HS-27A (cell line): ENCODE measurements at regions not wholly inside any gene's neighbourhood (a gene's known extent, or its start where the extent isn't known, plus 50 kb on each side); places are given as distances from the start of the nearest gene placed in this dataset.

ENCODE experiments used
- DNase-seq: peaks from one replicate; pipeline ENCODE4 v3.0.0-alpha.2; 2012; ENCODE audit warnings: low read depth, missing footprints

DNA sequence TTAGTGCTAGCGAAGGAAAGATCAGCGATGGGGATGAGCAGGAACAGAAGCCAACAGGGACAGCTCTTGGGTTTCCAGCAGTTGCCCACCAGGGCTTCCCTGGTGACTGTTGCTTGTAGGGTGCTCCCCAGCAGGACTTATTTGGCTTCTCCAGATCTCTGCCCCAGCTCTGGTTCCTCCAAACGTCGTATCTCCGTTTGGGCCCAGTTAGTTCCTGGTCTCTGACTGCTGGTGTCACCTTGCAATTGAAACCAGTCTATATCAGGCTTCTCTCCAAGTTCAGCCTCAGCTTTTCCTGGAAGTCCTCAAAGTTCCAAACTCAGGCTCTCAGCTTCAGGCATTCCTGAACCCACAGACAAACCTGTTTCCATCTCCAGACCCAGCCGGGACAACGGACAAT lies 70.8 kb upstream of the NXT1 start:
- DNase-seq = no peak

DNA sequence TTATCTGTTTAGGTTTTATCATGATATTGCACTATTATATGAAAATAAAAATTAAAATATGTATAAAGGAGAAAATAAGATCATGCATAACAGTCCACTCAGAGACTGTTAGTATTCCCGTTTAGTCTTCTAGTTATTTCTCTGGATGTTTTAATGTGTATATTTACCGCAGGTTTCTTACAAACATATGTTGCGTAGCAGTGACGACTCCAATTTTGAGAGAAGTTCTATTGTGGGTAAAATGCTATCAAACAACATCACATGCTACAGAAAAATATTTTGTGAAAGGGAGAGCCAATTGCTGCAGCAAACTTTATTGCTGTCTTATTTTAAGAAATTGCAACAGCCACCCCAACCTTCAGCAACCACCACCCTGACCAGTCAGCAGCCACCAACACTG lies 72.4 kb upstream of the NXT1 start:
- DNase-seq = no peak

DNA sequence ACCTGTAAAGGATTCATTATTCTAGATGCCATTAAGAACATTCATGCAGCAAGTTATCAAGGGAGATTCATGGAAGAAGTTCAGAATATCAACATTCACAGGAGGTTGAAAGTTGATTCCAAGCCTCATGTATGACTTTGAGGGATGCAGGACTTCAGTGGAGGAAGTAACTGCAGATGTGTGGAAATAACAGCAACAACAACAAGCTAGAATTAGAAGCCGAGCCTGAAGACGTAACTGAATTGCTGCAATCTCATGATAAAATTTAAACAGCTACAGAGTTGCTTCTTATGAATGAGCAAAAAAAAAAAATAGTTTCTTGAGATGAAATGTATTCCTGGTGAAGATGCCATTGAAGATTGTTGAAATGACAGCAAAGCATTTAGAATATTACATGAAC lies 73.3 kb upstream of the NXT1 start:
- DNase-seq = no peak

DNA sequence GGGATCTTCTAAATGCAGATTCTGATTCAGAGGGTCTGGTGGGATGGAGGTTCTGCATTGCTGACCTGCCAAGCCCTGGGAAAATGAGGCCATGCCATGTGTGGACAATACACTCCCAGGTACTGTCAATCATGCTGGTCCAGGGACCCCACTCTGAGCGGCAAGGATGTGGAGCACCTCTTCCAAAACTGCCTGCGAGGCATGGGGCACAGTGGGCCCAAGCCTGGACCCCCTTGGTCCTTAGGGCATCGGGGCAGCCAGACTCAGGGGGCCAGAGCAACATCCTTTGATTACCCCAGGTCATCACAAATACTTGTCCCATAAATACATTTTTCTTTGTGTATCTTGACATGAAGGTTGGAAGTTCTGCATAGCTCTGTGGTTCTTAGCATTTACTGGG lies 76.8 kb upstream of the NXT1 start:
- no peak for DNase-seq

DNA sequence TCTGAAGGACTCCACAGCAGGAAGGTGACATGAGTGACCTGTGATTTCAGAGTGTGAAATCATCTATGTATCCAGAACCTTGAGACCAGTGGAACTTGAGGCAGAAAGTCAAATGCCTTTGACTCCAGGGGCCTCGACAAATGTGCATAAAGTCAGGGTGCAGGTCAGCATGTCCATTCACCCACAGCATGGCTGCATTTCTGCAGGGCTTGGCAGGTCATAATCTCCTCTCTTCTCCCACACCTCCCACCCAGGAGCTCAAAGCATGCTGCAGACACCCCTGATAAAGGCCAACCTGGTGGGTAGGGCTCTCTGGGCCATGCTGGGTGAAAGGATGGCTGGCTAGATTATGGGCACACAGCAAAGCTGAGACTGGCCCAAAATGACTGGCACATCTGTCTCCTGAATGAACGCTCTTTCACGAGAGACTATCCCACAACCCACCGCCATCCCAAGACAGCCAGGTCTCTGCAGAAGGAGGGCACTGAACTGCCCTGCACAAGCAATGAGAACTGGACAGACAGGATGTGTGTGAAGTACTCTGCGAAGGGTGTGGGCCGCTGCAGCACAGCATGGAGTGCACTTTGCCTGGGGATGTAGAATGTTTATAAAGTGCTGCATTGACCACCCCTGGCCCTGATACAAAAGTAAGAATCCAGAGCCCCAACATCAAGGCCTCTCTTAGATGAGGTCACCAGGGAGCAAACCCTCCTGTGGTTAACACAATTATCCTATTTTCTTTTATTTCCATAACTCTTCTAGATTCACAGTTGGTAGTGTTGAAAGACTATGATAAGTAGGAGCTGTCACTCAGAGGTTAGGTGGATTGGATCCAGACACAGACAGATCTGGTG lies 78.2 kb upstream of the NXT1 start:
- DNase-seq = no peak

DNA sequence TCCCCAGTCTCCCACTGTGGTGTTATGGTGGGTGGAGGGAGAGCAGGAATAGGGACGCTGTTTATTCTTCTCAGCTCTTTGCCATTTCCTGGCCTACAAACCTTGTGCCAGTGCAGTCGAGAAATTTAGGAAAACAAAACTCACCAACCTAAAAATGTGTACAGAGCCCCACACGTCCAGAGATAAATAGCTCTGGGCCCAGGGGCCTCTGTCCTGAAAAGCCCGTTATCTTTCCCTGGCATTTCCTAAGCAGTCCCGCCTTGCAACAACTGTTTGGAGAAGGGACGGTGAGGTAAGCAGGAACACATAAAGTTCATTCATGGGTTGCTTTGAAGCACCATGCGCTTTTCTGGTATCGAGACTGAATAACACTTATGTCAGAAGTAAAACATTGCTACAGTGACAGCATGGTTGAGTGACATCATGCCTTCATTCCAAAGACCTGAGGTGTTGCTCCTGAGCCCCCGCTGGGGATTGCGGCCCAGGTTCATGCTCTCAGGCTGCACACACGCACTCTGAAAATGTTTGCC lies 80.1 kb upstream of the NXT1 start:
- DNase-seq = no peak

DNA sequence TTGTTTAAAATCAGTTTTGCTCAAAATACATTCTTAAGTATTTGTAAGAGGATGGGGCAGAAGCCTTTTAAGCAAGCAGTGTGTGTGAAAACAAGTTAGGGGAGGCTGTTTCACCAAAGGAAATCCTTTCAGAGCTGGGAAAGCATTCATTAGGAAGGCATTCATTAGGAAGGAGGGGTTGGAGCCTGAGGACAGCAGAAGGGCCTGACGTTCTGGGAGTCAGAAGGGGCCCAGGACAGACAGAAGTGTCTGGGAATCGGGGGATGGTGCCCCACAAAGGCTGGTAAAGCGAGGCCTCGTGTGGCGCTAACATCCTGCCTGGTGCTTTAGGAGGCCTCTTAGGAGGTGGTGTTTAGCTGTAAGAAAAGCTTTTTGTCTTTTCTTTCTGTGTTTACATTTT lies 80.6 kb upstream of the NXT1 start:
- DNase-seq = no peak

DNA sequence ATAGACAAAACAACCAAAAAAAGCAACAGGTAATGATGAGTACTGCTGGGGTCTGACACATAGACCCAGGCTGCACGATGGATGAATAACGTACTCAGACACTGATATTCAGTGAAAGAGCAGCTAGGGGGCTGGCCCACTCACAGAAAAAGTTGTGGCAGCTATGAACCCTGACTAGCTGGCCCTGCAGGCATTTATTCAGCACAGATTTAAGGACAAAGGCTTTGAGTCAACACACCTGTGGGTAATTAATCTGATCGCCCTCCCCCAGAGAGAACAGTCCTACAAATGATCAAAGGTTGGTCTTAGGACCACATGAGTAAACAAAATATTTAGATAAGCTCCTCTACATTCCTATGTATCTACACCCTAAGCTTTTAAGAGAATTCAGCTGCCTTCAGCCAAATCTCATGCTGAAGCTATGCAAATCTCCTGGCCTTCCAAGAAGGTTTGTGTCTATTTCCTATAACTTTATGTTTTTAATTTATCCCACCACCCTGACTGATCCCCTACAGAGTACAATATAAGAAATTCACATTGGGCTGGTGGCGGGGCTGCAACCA lies 81.7 kb upstream of the NXT1 start:
- no peak for DNase-seq

DNA sequence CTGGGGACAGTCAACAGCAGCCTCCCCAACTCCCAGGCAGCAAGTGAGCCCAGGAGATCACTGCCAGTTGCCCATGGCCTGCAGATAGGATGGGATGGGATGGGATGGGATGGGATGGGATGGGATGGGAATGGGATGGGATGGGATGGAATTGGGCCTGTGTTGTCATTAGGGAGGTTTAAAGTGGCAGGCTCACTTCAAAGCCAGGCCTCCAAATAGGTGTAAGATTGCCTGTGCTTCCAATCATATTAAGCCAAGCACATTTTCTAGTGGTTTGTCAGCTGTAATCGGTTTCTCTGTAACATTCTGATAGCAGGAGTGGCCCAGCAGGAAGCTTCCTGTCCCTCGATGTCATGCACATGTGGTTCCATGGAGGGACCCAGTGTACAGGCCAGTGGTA lies 82.7 kb upstream of the NXT1 start:
- no peak for DNase-seq

DNA sequence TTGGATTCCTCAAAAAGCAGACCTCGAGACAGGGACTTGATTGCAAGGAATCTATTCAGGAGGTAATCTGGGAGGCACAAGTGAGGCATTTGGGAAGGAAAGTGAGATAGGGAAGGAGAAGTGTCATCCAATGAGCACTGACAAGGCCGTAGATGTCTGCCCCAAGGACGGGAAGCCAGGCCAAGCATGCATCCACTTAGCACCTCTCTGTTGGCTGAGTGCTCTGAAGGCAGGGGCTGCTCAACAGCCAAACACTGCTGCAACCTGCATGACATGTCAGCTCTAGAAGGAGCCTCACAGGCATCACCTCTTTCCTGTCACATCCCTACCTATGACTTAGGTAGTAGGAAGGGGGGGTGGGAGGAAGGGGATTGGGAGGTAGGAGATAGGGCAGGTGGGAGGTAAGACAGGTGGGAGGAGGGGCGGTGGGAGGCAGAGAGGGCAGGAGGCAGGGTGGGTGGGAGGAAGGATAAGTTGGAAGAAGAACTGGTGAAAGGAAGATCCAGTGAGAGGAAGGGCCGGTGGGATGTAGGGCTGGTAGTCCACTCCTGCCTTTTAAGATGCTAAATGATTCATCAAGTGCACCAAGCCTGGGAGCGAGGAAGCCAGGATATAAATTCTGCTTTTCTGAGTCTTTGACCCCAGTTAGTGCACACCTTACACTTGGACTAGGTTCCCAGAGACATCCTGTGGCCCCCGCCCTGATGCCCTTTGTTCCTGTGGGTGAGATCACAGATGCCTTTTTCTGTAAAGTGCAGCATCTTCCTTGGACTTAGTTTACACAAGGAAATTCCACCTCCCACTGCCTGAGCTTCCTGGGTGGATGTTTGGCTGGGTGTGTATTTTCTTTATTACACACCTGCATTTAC lies 83.8 kb upstream of the NXT1 start:
- DNase-seq = no peak

DNA sequence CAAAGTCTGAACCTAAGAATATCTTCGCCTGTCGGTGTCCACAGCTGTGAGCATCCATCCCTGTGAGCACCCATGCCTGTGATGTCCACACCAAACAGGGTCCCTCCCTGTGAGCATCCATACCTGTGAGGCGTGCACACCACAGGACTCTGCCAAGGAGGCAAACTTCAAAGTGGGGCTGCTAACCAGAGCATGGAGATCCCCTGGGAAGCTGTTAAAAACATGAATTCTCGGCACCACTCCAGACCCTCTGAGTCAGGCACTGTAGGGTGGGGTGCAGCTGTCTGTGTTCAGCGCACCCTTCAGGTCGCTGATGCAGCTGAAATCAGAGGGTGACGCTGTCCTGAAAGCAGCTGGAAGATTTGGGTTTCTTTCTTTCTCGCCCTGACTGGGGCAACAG lies 85.4 kb upstream of the NXT1 start:
- DNase-seq = no peak

DNA sequence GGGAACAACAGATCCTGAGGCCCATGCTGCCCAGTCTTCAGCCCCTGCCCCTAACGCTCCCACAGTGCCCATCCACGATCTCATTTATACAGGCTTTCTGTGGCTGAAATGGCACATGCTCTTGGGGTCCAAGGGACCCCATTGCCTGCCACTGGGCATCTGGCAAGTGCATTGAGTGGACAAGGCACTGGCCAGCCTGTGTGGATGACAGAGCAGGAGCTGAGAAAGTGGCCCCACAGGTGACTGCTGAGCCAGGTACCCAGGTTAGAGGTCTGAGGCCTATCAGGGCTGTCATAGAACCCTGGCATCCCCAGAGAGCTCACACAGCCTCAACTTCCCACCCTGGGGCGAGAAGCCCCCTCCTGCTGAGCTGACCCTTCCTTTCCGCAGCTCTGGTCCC lies 86.0 kb upstream of the NXT1 start:
- no peak for DNase-seq

DNA sequence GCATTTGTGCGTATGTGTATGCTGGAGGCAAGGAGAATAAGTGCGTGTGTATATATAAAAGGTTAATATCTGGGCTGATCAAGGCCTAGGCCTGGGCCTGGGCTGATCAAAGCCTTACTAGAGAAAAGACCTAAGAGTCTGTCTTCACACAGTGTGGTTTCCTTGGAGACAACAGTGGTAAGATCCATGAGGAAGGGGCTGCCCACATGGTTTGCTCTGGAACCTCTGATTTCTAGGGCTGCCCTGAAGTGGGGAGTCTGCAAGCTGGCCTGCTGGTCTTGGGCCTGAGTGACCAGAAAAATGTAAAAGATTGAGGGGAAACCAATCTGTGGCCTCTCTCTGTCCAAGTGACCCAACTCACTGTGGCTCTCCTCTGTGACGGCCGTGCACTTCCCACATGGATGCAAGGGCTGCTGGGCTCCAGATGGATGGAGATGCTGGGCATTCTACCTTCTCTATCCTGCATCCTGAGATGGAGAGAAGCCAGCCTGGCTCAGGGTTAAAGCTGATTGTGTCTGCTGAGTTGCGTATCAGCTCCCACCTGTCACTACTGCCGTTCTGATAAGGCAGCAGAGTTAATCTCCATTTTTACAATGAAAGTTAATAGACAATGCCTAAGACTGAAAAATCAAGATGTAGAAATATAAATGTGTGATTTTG lies 90.3 kb upstream of the NXT1 start:
- no peak for DNase-seq

DNA sequence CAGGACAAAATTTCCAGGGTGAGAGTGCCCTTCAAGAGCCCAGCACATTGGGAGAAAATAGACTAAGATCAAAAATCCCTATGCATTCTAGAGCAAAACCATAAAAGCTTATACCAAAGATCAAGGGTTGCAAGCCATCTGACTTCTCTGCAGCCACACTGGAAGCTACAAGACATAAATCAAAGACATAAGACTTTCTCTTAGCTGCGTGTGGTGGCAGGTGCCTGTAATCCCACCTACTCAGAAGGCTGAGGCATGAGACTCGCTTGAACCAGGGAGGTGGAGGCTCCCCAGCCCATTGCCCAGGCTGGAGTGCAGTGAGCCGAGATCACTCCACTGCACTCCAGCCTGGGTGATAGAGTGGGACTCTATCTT lies 91.9 kb upstream of the NXT1 start:
- no peak for DNase-seq

DNA sequence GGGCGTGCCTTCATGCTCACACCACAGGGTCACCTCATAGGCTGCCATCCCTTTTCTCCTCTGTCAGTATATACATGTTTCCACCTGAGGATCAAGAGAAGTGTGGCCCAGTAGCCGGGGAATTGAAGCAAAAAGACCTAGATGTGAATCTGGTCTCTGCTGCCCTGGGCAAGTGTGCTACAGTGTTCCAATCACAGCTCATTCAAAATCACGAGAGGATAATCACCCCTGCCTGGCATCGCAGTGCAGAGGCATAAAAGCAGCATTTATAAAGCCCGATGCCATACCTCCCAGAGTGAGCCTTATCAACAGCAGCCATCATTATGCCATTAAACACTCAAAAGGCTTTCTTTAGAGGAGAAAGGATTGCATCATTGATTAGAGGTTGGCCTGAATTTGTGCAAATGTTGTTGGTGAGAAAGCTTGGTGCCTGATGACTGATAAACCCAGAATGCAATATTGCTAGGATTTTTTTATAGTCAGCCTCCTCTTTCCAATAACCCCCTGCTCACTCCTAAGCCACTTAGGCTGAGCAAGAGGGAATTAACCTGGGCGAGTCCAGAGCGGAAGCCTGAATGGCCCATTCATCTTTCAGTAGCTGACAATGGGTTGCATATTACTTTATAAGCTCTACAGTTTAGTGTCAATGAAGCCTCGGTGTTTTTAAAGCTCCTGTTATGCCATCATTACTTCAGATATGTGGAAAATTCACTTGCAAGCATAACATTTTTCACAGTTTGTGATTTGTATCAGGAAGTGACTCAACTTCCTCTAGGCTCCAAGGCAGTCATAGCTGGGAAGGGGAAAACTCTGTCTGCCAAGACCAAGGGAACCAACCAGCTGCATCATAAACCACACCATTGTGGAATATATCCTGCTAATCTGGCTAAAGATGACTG lies 92.5 kb upstream of the NXT1 start:
- peak; percentile 71 for DNase-seq

DNA sequence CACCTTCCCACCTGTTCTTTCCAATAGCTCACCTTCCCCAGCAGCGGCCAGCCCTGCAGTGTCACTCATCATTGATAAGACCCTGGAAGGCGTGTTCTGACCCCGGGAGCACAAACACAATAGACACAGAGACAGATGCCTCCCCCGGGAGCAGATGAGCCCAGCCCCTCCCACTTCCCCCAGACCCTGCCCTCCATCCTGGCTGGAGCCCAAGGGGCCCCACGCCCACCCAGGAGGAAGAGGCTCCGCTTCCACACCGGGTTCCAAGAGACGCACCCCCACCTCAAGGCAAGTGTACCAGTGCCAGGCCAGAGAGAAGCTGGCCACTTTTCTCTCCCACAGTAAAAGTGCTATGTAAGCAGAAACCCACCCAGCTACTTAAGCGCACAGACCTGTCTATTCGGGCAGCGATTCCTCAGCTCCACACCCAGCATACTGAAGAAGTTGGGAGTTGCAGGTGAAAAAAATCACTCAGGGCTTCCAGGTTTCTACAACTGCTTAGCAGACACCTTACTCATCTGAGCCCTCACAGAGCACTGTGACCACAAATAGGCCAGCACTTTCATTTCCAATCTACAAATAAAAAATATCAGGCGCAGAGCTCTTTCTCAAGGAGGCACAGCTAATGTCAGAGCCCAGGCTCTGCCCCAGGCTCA lies 93.4 kb upstream of the NXT1 start:
- no peak for DNase-seq

DNA sequence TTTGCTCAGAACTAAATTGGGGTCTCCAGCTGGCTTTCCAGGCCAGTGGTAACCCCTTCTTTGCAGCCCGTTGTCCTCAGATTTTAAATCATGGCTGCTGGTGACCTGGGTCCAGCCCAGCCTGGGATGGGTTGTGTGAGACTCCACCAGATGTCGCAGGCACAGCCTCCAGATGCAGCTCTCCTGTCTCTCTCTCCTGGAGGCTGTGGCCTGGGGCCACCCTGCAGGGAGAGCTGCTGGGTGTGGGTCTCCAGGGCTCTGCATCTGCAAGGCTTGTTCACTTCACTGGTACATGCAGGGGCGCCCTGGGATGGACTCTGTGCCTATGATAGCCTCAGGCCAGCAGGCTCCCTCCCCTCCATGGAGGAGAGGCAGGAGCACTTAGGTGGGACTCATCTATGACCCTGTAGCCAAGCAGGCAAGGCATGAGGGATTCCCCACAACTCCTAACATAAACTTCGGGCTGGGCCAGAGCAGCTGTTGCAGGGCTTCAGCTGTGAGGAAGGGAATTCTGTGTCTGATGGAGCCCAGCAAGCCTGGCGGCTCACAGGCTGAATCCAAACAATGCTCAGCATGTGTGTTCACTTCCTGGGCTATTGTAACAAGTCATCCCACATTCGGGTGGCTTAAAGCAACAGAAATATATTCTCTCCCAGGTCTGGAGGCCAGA lies 94.7 kb upstream of the NXT1 start:
- DNase-seq = no peak

DNA sequence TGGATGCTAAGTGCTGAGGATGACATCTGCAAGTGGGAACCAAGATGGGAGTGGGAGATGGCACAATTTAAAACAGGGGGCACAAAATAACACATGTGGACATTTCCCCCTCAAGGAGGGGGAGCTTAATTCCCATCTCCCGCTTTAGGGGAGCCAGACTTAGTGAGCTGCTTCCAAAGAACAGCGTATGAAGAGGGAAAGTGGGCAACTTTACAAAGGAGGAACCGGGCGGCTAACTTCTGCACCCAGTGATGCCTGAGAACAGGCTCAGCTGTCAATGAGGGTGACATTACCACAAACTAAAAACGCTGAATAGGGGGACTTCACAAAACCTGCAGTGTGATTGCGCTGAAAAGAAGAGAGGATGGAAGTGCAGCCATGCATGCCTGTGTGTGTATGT lies 95.5 kb upstream of the NXT1 start:
- DNase-seq = no peak

DNA sequence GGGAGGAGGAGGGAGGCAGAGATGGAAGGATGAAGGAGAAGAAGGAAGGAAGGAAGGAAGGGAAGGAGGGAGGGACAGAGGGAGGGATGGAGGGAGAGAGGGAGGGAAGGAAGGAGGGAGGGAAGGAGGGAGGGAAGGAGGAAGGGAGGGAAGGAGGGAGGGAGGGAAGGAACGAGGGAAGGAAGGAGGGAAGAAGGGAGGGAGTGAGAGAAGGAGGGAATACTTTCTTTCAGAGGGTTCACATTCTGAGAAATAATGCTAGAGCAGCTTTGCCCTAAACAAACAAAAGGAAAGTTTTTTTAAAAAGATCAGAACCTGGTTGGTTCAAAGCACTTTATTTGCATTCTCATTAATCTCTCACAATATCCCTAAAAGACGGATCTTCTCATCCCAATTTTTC lies 96.1 kb upstream of the NXT1 start:
- no peak for DNase-seq

DNA sequence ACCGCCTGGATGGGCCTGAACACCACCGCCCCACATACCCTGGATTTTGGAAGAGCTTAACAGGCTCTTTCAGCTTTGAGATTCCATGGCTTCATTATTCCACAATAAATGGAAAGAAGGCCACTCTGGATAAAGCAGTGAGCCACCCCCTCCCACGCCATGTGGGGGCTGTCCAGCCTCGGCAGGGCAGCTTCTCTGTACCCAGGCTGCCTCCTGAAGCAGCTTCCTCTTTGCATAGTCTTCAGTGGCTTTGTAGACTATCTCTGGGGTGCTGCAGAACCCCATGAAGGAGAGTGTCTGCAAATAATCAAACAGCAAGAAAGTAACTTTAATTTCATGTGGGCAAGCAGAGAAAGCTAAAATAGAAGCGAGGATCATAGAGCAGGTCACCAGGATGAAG lies 96.6 kb upstream of the NXT1 start:
- no peak for DNase-seq
